Stimulated activated effector memory CD8-positive, alpha-beta T cell treated with anti-CD3 and anti-CD28 coated beads, Interleukin-12 subunit alpha, Interleukin-12 subunit beta, amount 100 ng/mL, for 72 hours (primary cell): ENCODE measurements at regions not wholly inside any gene's neighbourhood (a gene's known extent, or its start where the extent isn't known, plus 50 kb on each side); places are given as distances from the start of the nearest gene placed in this dataset.
A peak's percentile ranks its signal among the peaks of the same experiment; 100 is the strongest.

Experiments used
- ATAC-seq: fragments of 150-1000 bp; cut with Tn5 transposase; 2 replicates; pipeline ENCODE4 v1.10.0; 2021
- DNase-seq, 2 donors: peaks; one replicate each; pipeline ENCODE4 v3.0.0; 2021 to 2022; ENCODE audit warnings: low spot score in 2 of 2
- H3K27ac Mint-ChIP-seq: one replicate; pipeline ENCODE4 v1.8.0; 2022; ENCODE audit warnings: mild to moderate bottlenecking, mixed read lengths
- H3K36me3 Mint-ChIP-seq: one replicate; pipeline ENCODE4 v1.8.0; 2022; ENCODE audit warnings: mild to moderate bottlenecking, mixed read lengths
- H3K4me1 Mint-ChIP-seq: one replicate; pipeline ENCODE4 v1.8.0; 2022; ENCODE audit warnings: mixed read lengths
- H3K4me3 Mint-ChIP-seq: one replicate; pipeline ENCODE4 v1.8.0; 2022; ENCODE audit warnings: mild to moderate bottlenecking, mixed read lengths
- H3K9me3 Mint-ChIP-seq: one replicate; pipeline ENCODE4 v1.8.0; 2022; ENCODE audit warnings: mixed read lengths

DNA sequence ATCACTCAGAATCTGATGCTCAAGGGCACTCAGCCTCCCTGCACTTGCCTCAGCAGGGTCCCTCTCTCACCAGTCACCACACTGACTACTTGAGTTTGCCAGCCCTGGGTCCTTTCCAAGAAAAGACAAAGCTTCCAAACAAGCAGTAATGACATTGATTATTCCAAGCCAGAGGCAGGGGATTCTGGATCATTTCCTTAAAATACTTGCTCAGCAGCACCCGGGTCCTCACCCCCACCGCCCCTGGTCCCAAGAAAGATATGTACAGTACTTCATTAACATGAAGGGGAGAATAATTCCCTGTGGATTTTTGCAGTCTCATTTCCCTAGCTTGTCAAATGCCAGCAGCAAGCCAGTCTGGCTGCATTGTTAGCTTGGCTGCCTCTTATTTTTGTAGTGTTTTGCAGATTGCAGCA, 83.2 kb upstream of the GNAO1 start:
- Mint-ChIP-seq H3K4me3 (no peak overlapping the region), H3K4me1 (no peaks in the 10 kb centered on the region), H3K36me3 (no peaks in the 10 kb centered on the region), H3K27ac (no peak overlapping the region), H3K9me3 (no peaks in the 10 kb centered on the region)
- ATAC-seq (no peak), DNase-seq (no peak)

- no peak for DNase-seq
- no peaks in the 10 kb centered on the region for H3K36me3 Mint-ChIP-seq
- H3K4me1 Mint-ChIP-seq: no peaks in the 10 kb centered on the region
- H3K4me3 Mint-ChIP-seq: no peak overlapping the region
- no peaks in the 10 kb centered on the region for H3K9me3 Mint-ChIP-seq
- no peak for ATAC-seq
- H3K27ac Mint-ChIP-seq: no peak overlapping the region
Observed at GRCh38 chr16:56106527-56106926, 84.8 kb upstream of the GNAO1 start.

DNA sequence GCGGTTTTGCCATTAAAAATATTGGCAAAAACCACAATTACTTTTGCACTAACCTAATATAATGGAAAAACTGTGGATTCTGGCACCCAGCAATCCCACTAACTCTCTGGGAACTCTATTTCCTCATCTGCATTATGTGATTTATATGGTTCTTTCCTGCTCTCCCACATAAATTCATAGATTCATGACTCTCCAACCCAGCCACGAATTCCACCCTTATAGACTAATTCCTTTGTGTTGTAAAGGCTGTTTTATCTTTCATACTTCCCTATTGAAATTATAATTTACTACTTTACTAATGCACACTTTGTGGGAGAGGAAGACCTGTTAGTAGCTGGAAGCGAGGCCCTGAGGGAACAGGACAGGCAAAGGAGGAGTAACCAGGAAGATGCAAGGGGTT, 88.4 kb upstream of the GNAO1 start:
- no peak overlapping the region for H3K27ac Mint-ChIP-seq
- no peaks in the 10 kb centered on the region for H3K36me3 Mint-ChIP-seq
- H3K4me1 Mint-ChIP-seq: no peaks in the 10 kb centered on the region
- no peak for ATAC-seq
- DNase-seq: no peak
- no peak overlapping the region for H3K4me3 Mint-ChIP-seq
- no peaks in the 10 kb centered on the region for H3K9me3 Mint-ChIP-seq

DNA sequence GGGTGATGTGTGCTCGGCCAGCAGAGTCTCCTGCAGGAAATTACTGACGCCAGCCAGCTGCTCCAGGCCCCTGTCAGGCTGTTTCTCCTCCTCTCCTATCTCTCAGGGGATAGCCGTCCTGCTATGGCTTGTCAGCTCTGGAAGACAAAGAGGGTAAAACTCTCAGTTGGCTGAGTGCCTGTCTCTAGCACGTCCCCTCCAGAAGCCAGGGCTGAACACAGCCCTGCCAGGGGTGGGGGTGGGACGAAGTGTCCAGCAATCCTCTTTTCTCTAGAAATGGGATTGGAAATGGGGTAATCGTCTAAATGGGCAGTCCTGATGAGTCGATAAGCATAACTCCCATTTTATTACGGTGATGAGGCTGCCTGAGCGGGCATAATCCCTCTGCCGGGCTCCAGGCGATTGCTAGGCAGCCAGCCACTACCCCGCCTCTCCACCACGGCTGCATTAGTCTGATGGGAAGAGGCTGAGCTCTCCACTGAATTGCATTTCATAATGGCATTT, 89.1 kb upstream of the GNAO1 start:
- no peaks in the 10 kb centered on the region for H3K9me3 Mint-ChIP-seq
- no peak overlapping the region for H3K27ac Mint-ChIP-seq
- H3K36me3 Mint-ChIP-seq: no peaks in the 10 kb centered on the region
- H3K4me1 Mint-ChIP-seq: no peaks in the 10 kb centered on the region
- DNase-seq (no peak), ATAC-seq (no peak)
- H3K4me3 Mint-ChIP-seq: no peak overlapping the region

DNA sequence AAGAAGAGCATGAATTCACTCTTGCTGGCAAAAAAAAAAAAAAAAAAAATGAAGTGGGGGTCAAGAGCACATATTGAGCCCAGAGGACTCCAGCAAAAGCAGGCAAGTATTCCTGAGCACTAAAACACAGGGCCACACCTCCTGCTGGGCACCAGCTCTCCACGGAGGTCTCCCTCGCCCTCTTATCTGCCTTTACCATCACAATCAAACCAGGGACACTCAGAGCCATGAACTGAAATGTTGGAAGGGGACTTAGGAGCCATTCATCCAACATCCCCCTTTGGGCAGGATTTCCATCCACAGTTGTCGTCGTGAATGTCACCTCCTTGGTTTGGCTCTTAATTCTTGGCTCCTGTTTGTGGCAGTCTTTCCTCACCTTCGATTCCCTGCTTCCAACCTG, 89.8 kb upstream of the GNAO1 start:
- no peak overlapping the region for H3K4me3 Mint-ChIP-seq

DNA sequence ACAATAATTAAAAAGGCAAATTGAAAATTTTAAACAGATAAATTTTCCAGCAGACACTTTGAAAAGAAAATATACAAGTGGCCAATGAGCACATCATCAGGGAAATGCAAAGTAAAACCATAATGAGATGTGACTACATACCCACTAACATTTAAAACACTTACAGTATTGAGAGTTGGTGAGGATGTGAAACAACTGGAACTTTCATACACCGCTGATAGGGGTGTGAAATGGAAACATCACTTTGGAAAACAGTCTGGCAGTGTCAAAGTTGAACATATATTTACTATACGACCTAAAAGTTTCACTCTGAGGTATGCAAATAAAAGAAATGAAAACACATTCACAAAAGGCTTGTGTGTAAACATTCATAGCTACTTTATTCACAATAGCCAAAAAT, 94.0 kb upstream of the GNAO1 start:
- no peaks in the 10 kb centered on the region for H3K4me1 Mint-ChIP-seq

More for the DNA sequence above, 89.8 kb upstream of the GNAO1 start:
- Mint-ChIP-seq H3K9me3 (no peaks in the 10 kb centered on the region), H3K4me1 (no peaks in the 10 kb centered on the region), H3K27ac (no peak overlapping the region), H3K36me3 (no peaks in the 10 kb centered on the region)
- no peak for DNase-seq
- no peak for ATAC-seq

DNA sequence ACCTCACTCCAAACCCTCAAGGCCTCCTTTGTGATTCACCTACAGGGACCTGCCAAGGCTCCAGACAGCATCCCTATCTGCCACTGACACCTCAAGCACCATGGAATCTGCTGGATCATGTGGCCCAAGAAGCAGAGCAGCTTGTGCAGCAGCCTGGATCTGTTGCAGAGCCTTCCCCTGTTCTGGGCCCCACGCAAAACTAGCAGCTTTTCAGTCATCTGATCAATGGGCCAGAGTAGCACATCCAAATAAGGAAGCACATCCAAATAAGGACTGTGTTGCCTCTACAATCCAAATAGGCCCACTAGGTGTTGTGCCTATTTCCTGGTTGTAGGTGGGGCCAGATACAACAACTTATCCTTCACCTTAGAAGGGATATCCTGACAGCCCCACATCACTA, 97.1 kb upstream of the GNAO1 start:
- no peak for ATAC-seq
- no peaks in the 10 kb centered on the region for H3K4me1 Mint-ChIP-seq
- no peak for DNase-seq
- no peaks in the 10 kb centered on the region for H3K9me3 Mint-ChIP-seq
- H3K4me3 Mint-ChIP-seq: no peak overlapping the region
- H3K36me3 Mint-ChIP-seq: no peaks in the 10 kb centered on the region
- no peak overlapping the region for H3K27ac Mint-ChIP-seq

More for the DNA sequence above, 94.0 kb upstream of the GNAO1 start:
- no peak overlapping the region for H3K4me3 Mint-ChIP-seq
- H3K9me3 Mint-ChIP-seq: no peaks in the 10 kb centered on the region
- no peaks in the 10 kb centered on the region for H3K36me3 Mint-ChIP-seq
- no peak overlapping the region for H3K27ac Mint-ChIP-seq
- no peak for ATAC-seq
- DNase-seq: no peak

GRCh38 chr16:56093055-56093454, 98.2 kb upstream of the GNAO1 start:
- no peaks in the 10 kb centered on the region for H3K4me1 Mint-ChIP-seq
- H3K9me3 Mint-ChIP-seq: no peaks in the 10 kb centered on the region
- DNase-seq (no peak), ATAC-seq (peak; percentile 52)
- H3K36me3 Mint-ChIP-seq: no peaks in the 10 kb centered on the region
- H3K27ac Mint-ChIP-seq: no peak overlapping the region
- H3K4me3 Mint-ChIP-seq: no peak overlapping the region

- H3K9me3 Mint-ChIP-seq: no peaks in the 10 kb centered on the region
- ATAC-seq (no peak), DNase-seq (no peak)
- no peaks in the 10 kb centered on the region for H3K36me3 Mint-ChIP-seq
- H3K4me1 Mint-ChIP-seq: no peaks in the 10 kb centered on the region
- no peak overlapping the region for H3K27ac Mint-ChIP-seq
- no peak overlapping the region for H3K4me3 Mint-ChIP-seq
Observed at GRCh38 chr16:56090076-56090475, 101.2 kb upstream of the GNAO1 start.

- DNase-seq (no peak), ATAC-seq (no peak)
- Mint-ChIP-seq H3K4me3 (no peak overlapping the region), H3K27ac (no peak overlapping the region), H3K9me3 (peaks cover 2% of the 10 kb centered on the region), H3K4me1 (no peaks in the 10 kb centered on the region), H3K36me3 (no peaks in the 10 kb centered on the region)
Observed at GRCh38 chr16:56087626-56088025, 103.7 kb upstream of the GNAO1 start.

- no peak for ATAC-seq
- Mint-ChIP-seq H3K36me3 (no peaks in the 10 kb centered on the region), H3K4me1 (no peaks in the 10 kb centered on the region), H3K9me3 (peaks cover 6% of the 10 kb centered on the region), H3K27ac (no peak overlapping the region), H3K4me3 (no peak overlapping the region)
- DNase-seq: no peak
Observed at GRCh38 chr16:56081371-56081770, 109.9 kb upstream of the GNAO1 start.

GRCh38 chr16:56075732-56076388, 115.4 kb upstream of the GNAO1 start:
- H3K4me1 Mint-ChIP-seq: no peaks in the 10 kb centered on the region
- no peak overlapping the region for H3K27ac Mint-ChIP-seq
- DNase-seq (no peak), ATAC-seq (no peak)
- no peaks in the 10 kb centered on the region for H3K36me3 Mint-ChIP-seq
- no peak overlapping the region for H3K4me3 Mint-ChIP-seq
- no peaks in the 10 kb centered on the region for H3K9me3 Mint-ChIP-seq

GRCh38 chr16:56073508-56073907, 117.8 kb upstream of the GNAO1 start:
- no peaks in the 10 kb centered on the region for H3K4me1 Mint-ChIP-seq
- H3K36me3 Mint-ChIP-seq: no peaks in the 10 kb centered on the region
- H3K27ac Mint-ChIP-seq: no peak overlapping the region
- DNase-seq (no peak), ATAC-seq (no peak)
- no peak overlapping the region for H3K4me3 Mint-ChIP-seq
- H3K9me3 Mint-ChIP-seq: no peaks in the 10 kb centered on the region

DNA sequence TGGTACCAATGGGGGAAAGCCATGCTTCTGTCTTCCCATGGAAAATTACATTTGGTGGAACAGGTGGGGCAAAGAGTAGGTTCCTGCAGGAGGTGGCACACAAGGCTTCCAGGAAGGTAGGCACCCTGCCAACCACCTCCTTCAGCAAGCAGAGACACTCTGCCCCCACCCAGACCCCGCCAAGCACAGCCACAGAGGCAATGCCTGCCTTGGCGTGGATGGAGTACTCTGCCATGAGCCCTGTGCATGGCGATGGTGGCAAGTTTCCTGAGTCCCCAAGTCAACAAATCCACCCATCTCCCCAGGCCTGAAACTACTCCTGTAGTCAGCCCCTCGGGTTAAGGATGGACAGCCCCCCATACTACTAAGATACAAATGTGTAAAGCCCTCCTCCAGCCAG, 119.2 kb upstream of the GNAO1 start:
- ATAC-seq: no peak
- Mint-ChIP-seq H3K36me3 (no peaks in the 10 kb centered on the region), H3K9me3 (no peaks in the 10 kb centered on the region), H3K4me3 (no peak overlapping the region), H3K27ac (no peak overlapping the region), H3K4me1 (no peaks in the 10 kb centered on the region)
- no peak for DNase-seq

GRCh38 chr16:56068816-56069215, 122.5 kb upstream of the GNAO1 start:
- Mint-ChIP-seq H3K9me3 (no peaks in the 10 kb centered on the region), H3K4me1 (no peaks in the 10 kb centered on the region), H3K27ac (no peak overlapping the region), H3K4me3 (no peak overlapping the region), H3K36me3 (no peaks in the 10 kb centered on the region)
- DNase-seq: no peak
- no peak for ATAC-seq

- Mint-ChIP-seq H3K4me1 (no peaks in the 10 kb centered on the region), H3K36me3 (no peaks in the 10 kb centered on the region), H3K4me3 (no peak overlapping the region), H3K9me3 (no peaks in the 10 kb centered on the region), H3K27ac (no peak overlapping the region)
- no peak for DNase-seq
- ATAC-seq: no peak
Observed at GRCh38 chr16:56068314-56068713, 123.0 kb upstream of the GNAO1 start.

GRCh38 chr16:56067406-56067805, 123.9 kb upstream of the GNAO1 start:
- Mint-ChIP-seq H3K4me1 (no peaks in the 10 kb centered on the region), H3K9me3 (no peaks in the 10 kb centered on the region), H3K4me3 (no peak overlapping the region), H3K36me3 (no peaks in the 10 kb centered on the region), H3K27ac (no peak overlapping the region)
- DNase-seq (no peak), ATAC-seq (no peak)
